Neural crest cell (in vitro differentiated cells): ENCODE measurements at regions not wholly inside any gene's neighbourhood (a gene's known extent, or its start where the extent isn't known, plus 50 kb on each side); places are given as distances from the start of the nearest gene placed in this dataset.

ENCODE experiments used
- DNase-seq: peaks from one replicate; pipeline ENCODE4 v3.0.0; 2021; ENCODE audit warnings: low read depth, mixed read lengths, low spot score
- H3K27ac Mint-ChIP-seq: one replicate; pipeline ENCODE4 v1.8.0; 2021; ENCODE audit warnings: mild to moderate bottlenecking, mixed read lengths; ENCODE audit not compliant: unreplicated experiment
- H3K27me3 Mint-ChIP-seq: 2 replicates; pipeline ENCODE4 v1.8.0; 2021; ENCODE audit warnings: low read depth, mild to moderate bottlenecking, mixed read lengths
- H3K36me3 Mint-ChIP-seq: 2 replicates; pipeline ENCODE4 v1.8.0; 2021; ENCODE audit warnings: low read depth, mild to moderate bottlenecking, mixed read lengths
- H3K4me1 Mint-ChIP-seq: 2 replicates; pipeline ENCODE4 v1.8.0; 2021; ENCODE audit warnings: mixed read lengths
- H3K4me3 Mint-ChIP-seq: one replicate; pipeline ENCODE4 v1.8.0; 2021; ENCODE audit warnings: mild to moderate bottlenecking, mixed read lengths
- H3K9me3 Mint-ChIP-seq: 2 replicates; pipeline ENCODE4 v1.8.0; 2021; ENCODE audit warnings: mixed read lengths
- TF ChIP-seq, protein P1 (sequence below): fragments of 200-600 bp; sonication (generic); conservative IDR thresholded peaks from 2 replicates; pipeline ENCODE4 v1.5.0; 2021; ENCODE audit warnings: antibody characterized with exemption, mild to moderate bottlenecking

DNA sequence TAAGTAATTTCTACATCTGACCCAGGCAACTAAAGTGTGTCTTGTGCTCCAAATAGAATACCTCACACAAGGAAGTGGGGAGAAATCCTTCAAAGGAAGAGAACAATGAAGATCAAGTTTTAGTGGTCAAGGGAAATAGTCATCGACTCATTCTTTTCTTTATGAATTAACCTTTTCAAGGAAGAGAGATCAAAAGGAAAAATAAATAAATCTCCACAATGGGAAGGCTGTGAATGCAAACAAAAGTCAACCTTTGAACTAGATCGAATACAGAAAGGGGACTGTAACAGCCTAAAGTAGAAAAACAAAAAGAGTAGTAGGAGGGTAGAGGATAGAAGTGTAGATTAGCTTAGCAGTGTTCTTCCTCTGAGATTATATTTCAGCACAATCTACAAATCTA is 274.6 kb upstream of the COBL start:
- peaks cover 50% of the 10 kb centered on the region for H3K4me1 Mint-ChIP-seq
- H3K9me3 Mint-ChIP-seq: peaks cover 6% of the 10 kb centered on the region
- no peak for DNase-seq

DNA sequence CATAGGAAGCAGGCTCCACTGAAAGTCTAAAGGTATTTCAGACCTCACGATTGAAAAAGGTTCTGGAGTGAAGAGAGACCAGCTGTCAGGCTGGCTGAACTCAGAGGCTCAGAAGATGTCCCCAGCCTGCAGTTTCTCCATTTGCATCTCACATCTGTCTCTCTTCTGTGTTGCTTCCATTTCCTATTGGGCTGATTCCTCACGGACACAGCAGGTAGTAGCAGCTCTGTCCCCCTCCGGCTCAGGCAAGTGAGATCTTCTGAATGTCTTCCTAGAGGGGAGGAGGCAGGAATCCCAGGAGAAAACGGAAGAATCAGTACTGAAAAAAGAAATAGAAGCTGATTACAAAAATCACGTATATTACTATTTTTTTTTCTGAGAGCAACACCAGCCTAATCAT is 274.1 kb upstream of the COBL start:
- DNase-seq: no peak

More for the DNA sequence above, 274.6 kb upstream of the COBL start:
- Mint-ChIP-seq H3K4me3 (peak overlapping the region; percentile 38), H3K27me3 (no peaks in the 10 kb centered on the region), H3K36me3 (peaks cover 2% of the 10 kb centered on the region), H3K27ac (peak overlapping the region; percentile 91)
- TF ChIP-seq, protein P1, sequence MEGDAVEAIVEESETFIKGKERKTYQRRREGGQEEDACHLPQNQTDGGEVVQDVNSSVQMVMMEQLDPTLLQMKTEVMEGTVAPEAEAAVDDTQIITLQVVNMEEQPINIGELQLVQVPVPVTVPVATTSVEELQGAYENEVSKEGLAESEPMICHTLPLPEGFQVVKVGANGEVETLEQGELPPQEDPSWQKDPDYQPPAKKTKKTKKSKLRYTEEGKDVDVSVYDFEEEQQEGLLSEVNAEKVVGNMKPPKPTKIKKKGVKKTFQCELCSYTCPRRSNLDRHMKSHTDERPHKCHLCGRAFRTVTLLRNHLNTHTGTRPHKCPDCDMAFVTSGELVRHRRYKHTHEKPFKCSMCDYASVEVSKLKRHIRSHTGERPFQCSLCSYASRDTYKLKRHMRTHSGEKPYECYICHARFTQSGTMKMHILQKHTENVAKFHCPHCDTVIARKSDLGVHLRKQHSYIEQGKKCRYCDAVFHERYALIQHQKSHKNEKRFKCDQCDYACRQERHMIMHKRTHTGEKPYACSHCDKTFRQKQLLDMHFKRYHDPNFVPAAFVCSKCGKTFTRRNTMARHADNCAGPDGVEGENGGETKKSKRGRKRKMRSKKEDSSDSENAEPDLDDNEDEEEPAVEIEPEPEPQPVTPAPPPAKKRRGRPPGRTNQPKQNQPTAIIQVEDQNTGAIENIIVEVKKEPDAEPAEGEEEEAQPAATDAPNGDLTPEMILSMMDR: no peak

DNA sequence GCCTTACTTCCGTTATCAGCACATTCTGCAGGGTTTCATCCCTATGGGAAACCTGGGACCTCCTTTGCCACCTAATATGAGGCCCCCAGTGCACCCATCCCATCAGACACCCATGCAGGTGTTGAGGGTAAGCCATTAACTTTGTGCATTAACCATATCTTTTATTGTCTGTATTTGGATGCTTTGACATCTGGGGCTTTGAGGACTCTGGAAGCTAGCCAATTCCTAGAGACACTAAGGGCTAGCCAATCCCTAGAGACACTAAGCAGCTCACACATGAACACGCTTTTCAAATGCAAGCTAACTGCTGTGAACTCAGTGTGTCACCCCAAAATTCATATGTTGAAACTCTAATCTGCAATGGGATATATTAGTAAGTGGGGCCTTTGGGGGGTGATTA is 272.5 kb upstream of the COBL start:
- H3K27ac Mint-ChIP-seq: no peak overlapping the region
- no peak overlapping the region for H3K4me3 Mint-ChIP-seq
- no peak for DNase-seq
- peaks cover 6% of the 10 kb centered on the region for H3K9me3 Mint-ChIP-seq
- H3K4me1 Mint-ChIP-seq: peaks cover 50% of the 10 kb centered on the region
- no peaks in the 10 kb centered on the region for H3K27me3 Mint-ChIP-seq
- H3K36me3 Mint-ChIP-seq: peaks cover 2% of the 10 kb centered on the region
- TF ChIP-seq, protein P1: no peak

More for the DNA sequence above, 274.1 kb upstream of the COBL start:
- TF ChIP-seq, protein P1: no peak
- Mint-ChIP-seq H3K4me1 (peaks cover 50% of the 10 kb centered on the region), H3K27ac (peak overlapping the region; percentile 7), H3K4me3 (peak overlapping the region; percentile 38), H3K36me3 (peaks cover 2% of the 10 kb centered on the region), H3K9me3 (peaks cover 6% of the 10 kb centered on the region), H3K27me3 (no peaks in the 10 kb centered on the region)

DNA sequence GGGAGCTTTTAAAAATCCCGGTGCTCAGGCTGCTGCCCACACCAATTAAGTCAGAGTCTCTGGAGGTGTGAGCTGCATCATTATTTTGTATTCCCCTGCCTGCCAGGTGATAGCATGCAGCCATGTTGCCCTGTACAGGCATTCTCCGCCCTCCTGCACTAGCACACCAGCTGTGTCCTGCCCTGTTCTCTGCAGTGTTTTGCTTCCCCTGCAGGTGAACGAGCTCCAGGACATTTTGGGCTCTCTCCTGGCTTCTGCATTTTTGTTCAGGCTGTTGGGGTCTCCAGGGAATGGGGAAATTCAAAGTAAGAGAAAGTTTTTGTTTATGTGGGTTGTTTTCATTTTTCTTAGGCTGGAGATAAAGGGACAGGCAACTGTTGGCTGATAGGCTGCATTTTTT is 271.0 kb upstream of the COBL start:
- Mint-ChIP-seq H3K4me3 (no peak overlapping the region), H3K27ac (peak overlapping the region; percentile 63), H3K9me3 (peaks cover 6% of the 10 kb centered on the region), H3K27me3 (no peaks in the 10 kb centered on the region), H3K4me1 (peaks cover 39% of the 10 kb centered on the region), H3K36me3 (no peaks in the 10 kb centered on the region)
- TF ChIP-seq, protein P1: no peak
- DNase-seq: no peak

DNA sequence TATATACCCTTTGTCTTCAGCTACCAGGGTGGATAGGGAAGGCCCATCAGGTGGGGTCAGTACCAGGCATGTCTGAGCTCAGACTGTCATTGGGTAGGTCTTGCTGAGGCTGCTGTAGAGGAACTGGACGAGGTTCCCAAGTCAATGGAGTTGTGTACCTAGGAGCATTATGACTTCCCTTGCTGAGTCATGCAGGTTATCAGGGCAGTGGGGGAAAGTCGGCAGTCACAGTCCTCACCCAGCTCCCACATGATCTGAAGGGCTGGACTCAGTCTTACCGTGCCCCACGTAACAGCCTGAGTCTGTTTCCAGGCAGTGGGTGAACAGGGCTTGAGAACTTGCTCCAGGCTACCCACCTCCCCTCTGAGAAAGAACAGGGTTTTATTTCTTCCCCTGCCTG is 260.8 kb upstream of the COBL start:
- Mint-ChIP-seq H3K36me3 (peaks cover 10% of the 10 kb centered on the region), H3K9me3 (peaks cover 24% of the 10 kb centered on the region)
- TF ChIP-seq, protein P1: no peak

DNA sequence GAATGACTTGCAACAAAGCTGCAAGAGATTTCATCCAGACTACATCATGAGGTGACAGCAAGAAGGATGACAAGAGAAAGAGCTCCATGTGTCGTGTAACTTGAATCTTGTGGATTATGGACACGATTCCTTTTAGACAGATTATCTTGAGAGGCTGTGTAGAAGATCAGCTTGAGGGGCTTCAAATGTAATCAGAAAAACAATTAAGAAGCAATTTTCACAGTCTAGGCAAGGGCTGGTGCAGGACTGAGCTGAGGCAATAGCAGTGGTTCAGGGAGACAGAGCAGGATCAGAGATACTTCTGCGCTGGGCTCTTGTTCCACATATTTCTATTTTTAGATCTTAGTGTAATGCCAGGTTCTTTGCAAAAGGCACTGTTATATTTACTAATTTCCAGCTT is 253.0 kb upstream of the COBL start:
- Mint-ChIP-seq H3K9me3 (peaks cover 14% of the 10 kb centered on the region), H3K36me3 (peaks cover 4% of the 10 kb centered on the region), H3K4me3 (no peak overlapping the region), H3K27ac (peak overlapping the region; percentile 28), H3K27me3 (no peaks in the 10 kb centered on the region), H3K4me1 (no peaks in the 10 kb centered on the region)
- no peak for DNase-seq
- TF ChIP-seq, protein P1: no peak

More for the DNA sequence above, 260.8 kb upstream of the COBL start:
- Mint-ChIP-seq H3K27me3 (no peaks in the 10 kb centered on the region), H3K4me3 (no peak overlapping the region), H3K4me1 (no peaks in the 10 kb centered on the region), H3K27ac (no peak overlapping the region)
- DNase-seq: no peak
